GM12892 (cell line): ENCODE measurements at regions not wholly inside any gene's neighbourhood (a gene's known extent, or its start where the extent isn't known, plus 50 kb on each side); places are given as distances from the start of the nearest gene placed in this dataset.

Source experiments
- POLR2A ChIP-seq: IDR thresholded peaks from 2 replicates; pipeline ENCODE4 v1.6.1; 2011; ENCODE audit warnings: low read depth, low read length, control low read depth
- POLR2AphosphoS5 ChIP-seq: IDR thresholded peaks from 2 replicates; pipeline ENCODE4 v1.6.1; 2011; ENCODE audit warnings: low read depth, low read length, control low read depth

DNA sequence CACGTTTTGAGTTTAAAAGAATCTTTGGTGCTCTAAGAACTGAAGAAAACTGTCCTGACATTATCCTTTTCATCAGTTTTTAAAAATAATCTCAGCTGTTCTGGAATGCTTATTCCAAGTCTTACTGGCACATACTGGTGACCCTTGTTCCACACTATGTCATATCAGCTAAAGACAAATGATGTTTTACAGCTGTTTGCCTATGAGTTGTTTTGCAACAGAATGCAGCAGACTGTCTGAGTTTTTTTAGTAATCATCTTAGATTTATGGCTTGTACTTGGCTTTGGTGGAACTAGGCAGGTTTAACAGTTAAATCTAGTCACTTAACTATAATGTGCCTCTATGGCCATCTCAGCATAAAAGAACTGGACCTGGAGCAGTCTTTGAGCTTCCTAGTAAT lies 91.6 kb upstream of the GRIN2B start:
- TF ChIP-seq POLR2A (no peak), POLR2AphosphoS5 (no peak)
